AG09309 (cell line): ENCODE measurements at regions not wholly inside any gene's neighbourhood (a gene's known extent, or its start where the extent isn't known, plus 50 kb on each side); places are given as distances from the start of the nearest gene placed in this dataset.

Source experiments
- DNase-seq: peaks from one replicate; pipeline ENCODE4 v3.0.0-alpha.2; 2010; ENCODE audit warnings: low read depth
- H3K4me3 ChIP-seq: 2 replicates; pipeline ENCODE4 v1.5.1; 2011; ENCODE audit warnings: mild to moderate bottlenecking, low read depth, low read length, moderate library complexity; ENCODE audit not compliant: control insufficient read depth
- TF ChIP-seq, protein P1 (sequence below): IDR thresholded peaks from 2 replicates; pipeline ENCODE4 v1.5.1; 2011; ENCODE audit warnings: mild to moderate bottlenecking, low read depth, low read length, inconsistent platforms; ENCODE audit not compliant: insufficient read depth, control insufficient read depth; ENCODE audit errors: missing control alignments

- no peak overlapping the region for H3K4me3 ChIP-seq
- TF ChIP-seq, protein P1, sequence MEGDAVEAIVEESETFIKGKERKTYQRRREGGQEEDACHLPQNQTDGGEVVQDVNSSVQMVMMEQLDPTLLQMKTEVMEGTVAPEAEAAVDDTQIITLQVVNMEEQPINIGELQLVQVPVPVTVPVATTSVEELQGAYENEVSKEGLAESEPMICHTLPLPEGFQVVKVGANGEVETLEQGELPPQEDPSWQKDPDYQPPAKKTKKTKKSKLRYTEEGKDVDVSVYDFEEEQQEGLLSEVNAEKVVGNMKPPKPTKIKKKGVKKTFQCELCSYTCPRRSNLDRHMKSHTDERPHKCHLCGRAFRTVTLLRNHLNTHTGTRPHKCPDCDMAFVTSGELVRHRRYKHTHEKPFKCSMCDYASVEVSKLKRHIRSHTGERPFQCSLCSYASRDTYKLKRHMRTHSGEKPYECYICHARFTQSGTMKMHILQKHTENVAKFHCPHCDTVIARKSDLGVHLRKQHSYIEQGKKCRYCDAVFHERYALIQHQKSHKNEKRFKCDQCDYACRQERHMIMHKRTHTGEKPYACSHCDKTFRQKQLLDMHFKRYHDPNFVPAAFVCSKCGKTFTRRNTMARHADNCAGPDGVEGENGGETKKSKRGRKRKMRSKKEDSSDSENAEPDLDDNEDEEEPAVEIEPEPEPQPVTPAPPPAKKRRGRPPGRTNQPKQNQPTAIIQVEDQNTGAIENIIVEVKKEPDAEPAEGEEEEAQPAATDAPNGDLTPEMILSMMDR = no peak
- no peak for DNase-seq
Measured at GRCh38 chr12:89117448-89118034, 234.8 kb downstream of the DUSP6 start.

- TF ChIP-seq, protein P1 = no peak
- no peak for DNase-seq
- H3K4me3 ChIP-seq = no peak overlapping the region
Measured at GRCh38 chr12:89111964-89112363, 240.3 kb downstream of the DUSP6 start.

DNA sequence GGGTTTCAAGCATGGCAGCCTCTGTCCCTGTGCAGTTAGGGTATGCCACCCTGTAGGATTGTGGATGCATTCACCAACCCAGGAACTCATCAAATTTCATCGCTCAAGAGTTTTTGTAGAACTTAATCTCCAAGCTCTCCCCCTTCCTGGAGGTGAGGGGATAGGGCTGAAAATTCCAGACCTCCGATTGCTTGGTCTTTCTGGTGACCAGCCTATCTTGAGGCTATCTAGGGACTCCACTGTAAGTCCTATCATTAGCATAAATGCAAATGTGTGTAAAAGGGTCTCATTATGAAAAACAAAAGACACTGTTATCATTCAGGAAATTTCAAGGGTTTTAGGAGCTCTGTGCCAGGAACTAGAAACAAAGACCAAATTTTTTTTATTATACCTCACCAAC is 244.0 kb downstream of the DUSP6 start:
- DNase-seq = no peak
- TF ChIP-seq, protein P1 = no peak
- no peak overlapping the region for H3K4me3 ChIP-seq

DNA sequence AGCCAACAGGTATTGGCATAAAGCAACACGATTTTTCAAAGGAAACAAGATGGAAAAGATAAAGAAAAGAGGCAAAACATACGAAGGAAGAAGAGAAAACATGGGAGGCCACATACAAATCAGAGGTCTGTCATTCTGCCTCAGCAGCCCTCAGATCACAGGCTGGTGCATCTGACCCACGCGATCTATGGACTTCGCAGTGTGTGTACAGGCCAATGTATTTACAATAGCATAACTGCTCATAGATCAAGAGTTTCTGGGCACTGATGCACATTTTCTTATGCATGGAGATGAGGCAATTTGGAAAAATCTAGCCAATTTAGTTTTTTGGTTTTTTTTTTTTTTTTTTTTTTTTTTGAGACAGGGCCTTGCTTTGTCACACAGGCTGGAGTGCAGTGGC is 245.4 kb downstream of the DUSP6 start:
- no peak overlapping the region for H3K4me3 ChIP-seq
- no peak for DNase-seq
- TF ChIP-seq, protein P1 = no peak

- no peak overlapping the region for H3K4me3 ChIP-seq
- DNase-seq = no peak
- TF ChIP-seq, protein P1 = no peak
Measured at GRCh38 chr12:89105243-89105642, 247.1 kb downstream of the DUSP6 start.

- no peak for DNase-seq
- TF ChIP-seq, protein P1 = no peak
- no peak overlapping the region for H3K4me3 ChIP-seq
Measured at GRCh38 chr12:89103831-89104230, 248.5 kb downstream of the DUSP6 start.

DNA sequence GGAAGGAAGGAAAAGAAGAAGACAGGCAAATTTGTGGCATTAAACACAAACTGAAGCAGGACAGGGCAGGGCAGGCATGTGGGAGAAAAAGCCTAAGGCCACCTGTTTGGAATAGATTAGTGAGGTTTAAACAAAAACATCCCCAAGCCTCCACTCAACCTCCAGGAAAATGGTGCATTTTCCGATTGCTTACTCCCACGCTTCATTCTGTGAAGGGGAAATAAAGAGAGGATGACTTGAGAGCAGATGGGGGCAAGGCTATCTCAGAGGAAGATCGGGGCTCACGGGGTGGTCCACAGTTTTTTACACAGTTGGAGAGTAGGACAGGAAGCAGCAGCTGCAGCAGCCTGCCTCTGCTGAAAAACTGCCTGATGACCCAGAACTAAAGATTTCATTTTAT is 250.9 kb downstream of the DUSP6 start:
- no peak for DNase-seq
- H3K4me3 ChIP-seq = no peak overlapping the region
- TF ChIP-seq, protein P1 = no peak
